Ureter (tissue), 1 donor: ENCODE measurements at regions not wholly inside any gene's neighbourhood (a gene's known extent, or its start where the extent isn't known, plus 50 kb on each side); places are given as distances from the start of the nearest gene placed in this dataset.
"Not testable (repeated sequence)": the region's sequence is repeated elsewhere in the genome, so short reads cannot be mapped to it uniquely, and the experiment has no call there.

Source experiments
- DNase-seq: peaks from one replicate; pipeline ENCODE4 v3.0.0-alpha.2; 2020; ENCODE audit warnings: low spot score
- donor health status: DM: yes; HTN: yes; CAD: no.

GRCh38 chr14:58887931-58888330 is 250.2 kb downstream of the DACT1 start:
- DNase-seq, result no peak

GRCh38 chr14:58898655-58899316 is 261.0 kb downstream of the DACT1 start:
- no peak for DNase-seq

GRCh38 chr14:58899317-58899713 is 261.6 kb downstream of the DACT1 start:
- no peak for DNase-seq

GRCh38 chr14:58901826-58902225 is 264.1 kb downstream of the DACT1 start:
- DNase-seq, result no peak

- no peak for DNase-seq
These were observed 267.0 kb downstream of the DACT1 start for GRCh38 chr14:58904776-58905175.

- DNase-seq, result no peak
These were observed 270.0 kb downstream of the DACT1 start for GRCh38 chr14:58907803-58908202.

- no peak for DNase-seq
These were observed 274.5 kb downstream of the DACT1 start for GRCh38 chr14:58912287-58912686.

GRCh38 chr14:58912799-58913432 is 275.2 kb downstream of the DACT1 start:
- no peak for DNase-seq

- no peak for DNase-seq
These were observed 274.1 kb upstream of the DAAM1 start for GRCh38 chr14:58914279-58914855.

- DNase-seq, result no peak
These were observed 272.8 kb upstream of the DAAM1 start for GRCh38 chr14:58915646-58916045.

- DNase-seq, result no peak
These were observed 270.3 kb upstream of the DAAM1 start for GRCh38 chr14:58918066-58918738.

- DNase-seq, result no peak
These were observed 269.2 kb upstream of the DAAM1 start for GRCh38 chr14:58919217-58919616.

- no peak for DNase-seq
These were observed 268.2 kb upstream of the DAAM1 start for GRCh38 chr14:58920230-58920629.

GRCh38 chr14:58922201-58922940 is 266.1 kb upstream of the DAAM1 start:
- DNase-seq, result not testable (repeated sequence)

GRCh38 chr14:58923751-58924405 is 264.6 kb upstream of the DAAM1 start:
- no peak for DNase-seq

GRCh38 chr14:58941629-58942028 is 246.8 kb upstream of the DAAM1 start:
- no peak for DNase-seq

- no peak for DNase-seq
These were observed 246.0 kb upstream of the DAAM1 start for GRCh38 chr14:58942516-58942915.

GRCh38 chr14:58944343-58944967 is 244.0 kb upstream of the DAAM1 start:
- no peak for DNase-seq

GRCh38 chr14:58944968-58945356 is 243.5 kb upstream of the DAAM1 start:
- DNase-seq, result no peak

GRCh38 chr14:58946431-58946830 is 242.0 kb upstream of the DAAM1 start:
- DNase-seq, result no peak

GRCh38 chr14:58947156-58947555 is 241.3 kb upstream of the DAAM1 start:
- DNase-seq, result no peak
